ENCODE measurements at regions not wholly inside any gene's neighbourhood (a gene's known extent, or its start where the extent isn't known, plus 50 kb on each side); places are given as distances from the start of the nearest gene placed in this dataset.

DNA sequence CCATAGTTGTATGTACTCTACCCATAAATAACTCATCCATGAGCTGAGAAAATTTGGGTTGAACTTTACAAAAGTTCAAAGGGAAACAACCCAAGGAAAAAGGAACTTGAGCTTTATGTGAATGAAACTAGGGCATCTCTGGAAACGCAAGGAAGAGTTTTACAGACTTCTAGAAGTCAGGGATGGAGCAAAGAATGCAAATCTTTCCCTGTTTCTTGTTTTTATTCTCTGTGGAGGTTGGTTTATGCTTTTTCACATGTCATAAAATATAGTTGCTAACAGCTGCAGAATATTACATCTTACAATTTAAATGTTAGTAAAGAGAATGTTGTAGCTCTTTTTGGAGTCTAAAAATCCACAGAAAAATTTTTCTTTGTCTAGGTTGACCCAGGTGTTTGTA is 754.1 kb downstream of the PCDH7 start:
- TF ChIP-seq, protein P1, sequence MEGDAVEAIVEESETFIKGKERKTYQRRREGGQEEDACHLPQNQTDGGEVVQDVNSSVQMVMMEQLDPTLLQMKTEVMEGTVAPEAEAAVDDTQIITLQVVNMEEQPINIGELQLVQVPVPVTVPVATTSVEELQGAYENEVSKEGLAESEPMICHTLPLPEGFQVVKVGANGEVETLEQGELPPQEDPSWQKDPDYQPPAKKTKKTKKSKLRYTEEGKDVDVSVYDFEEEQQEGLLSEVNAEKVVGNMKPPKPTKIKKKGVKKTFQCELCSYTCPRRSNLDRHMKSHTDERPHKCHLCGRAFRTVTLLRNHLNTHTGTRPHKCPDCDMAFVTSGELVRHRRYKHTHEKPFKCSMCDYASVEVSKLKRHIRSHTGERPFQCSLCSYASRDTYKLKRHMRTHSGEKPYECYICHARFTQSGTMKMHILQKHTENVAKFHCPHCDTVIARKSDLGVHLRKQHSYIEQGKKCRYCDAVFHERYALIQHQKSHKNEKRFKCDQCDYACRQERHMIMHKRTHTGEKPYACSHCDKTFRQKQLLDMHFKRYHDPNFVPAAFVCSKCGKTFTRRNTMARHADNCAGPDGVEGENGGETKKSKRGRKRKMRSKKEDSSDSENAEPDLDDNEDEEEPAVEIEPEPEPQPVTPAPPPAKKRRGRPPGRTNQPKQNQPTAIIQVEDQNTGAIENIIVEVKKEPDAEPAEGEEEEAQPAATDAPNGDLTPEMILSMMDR (IDR thresholded peaks at IDR 0.05 in 4 of 5, conservative IDR thresholded peaks at IDR 0.05 in 1 of 5): no peak
- TF ChIP-seq POLR2A (IDR thresholded peaks at IDR 0.05): no peak
